ENCODE measurements at regions not wholly inside any gene's neighbourhood (a gene's known extent, or its start where the extent isn't known, plus 50 kb on each side); places are given as distances from the start of the nearest gene placed in this dataset.

- no peak for TF ChIP-seq ATF3 (IDR thresholded peaks at IDR 0.05)
These were observed 124.5 kb upstream of the FST start (continued) for GRCh38 chr5:53355931-53356330.

DNA sequence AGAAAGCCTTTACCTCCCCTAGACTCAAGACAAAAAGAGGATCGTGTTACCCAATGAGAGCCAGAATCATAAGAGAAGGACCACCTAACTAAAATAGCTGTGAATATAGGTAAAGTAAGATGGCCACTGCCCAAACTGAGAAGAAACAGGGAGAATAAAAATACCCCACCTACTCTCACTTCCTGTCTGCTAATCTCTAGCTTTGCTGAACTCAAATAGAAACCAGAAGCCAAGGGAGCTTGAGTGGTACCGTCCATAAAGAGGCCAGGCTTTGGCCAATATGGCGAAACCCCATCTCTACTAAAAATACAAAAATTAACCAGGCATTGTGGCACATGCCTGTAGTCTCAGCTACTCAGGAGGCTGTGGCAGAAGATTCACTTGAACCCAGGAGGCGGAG is 123.0 kb upstream of the FST start:
- Histone ChIP-seq H3K4me3 (ENCODE audit: low read depth in 1 of 3, low read length in 3 of 3) (no peak overlapping the region), H3K4me1 (ENCODE audit: control insufficient read depth in 4 of 4, insufficient read depth in 4 of 4, low read length in 3 of 4) (no peaks in the 10 kb centered on the region), H3K9ac (ENCODE audit: low read depth in 1 of 2, low read length in 2 of 2) (no peak overlapping the region), H3K9me3 (ENCODE audit: control insufficient read depth in 4 of 4, low read length in 3 of 4) (no peaks in the 10 kb centered on the region), H3K36me3 (ENCODE audit: control insufficient read depth in 4 of 4, insufficient read depth in 3 of 4, low read depth in 1 of 4, low read length in 3 of 4) (no peaks in the 10 kb centered on the region), H3K27ac (ENCODE audit: low read depth in 1 of 2, low read length in 2 of 2) (no peak overlapping the region), H3K27me3 (ENCODE audit: control insufficient read depth in 4 of 4, insufficient read depth in 4 of 4, low read length in 3 of 4) (no peaks in the 10 kb centered on the region)
- WGBS, result 93% methylated on average over 4 of the region's 4 CpGs
- no peak for TF ChIP-seq RXRA (IDR thresholded peaks at IDR 0.05)
- TF ChIP-seq MAX (IDR thresholded peaks at IDR 0.05), result no peak
- no peak for TF ChIP-seq TAF1 (conservative IDR thresholded peaks at IDR 0.05)
- TF ChIP-seq FOXA2 (IDR thresholded peaks at IDR 0.05), result no peak
- no peak for DNase-seq (ENCODE audit: low spot score)

- no peak overlapping the region for H3K4me3 ChIP-seq (ENCODE audit: low read depth in 1 of 3, low read length in 3 of 3)
- TF ChIP-seq FOXA1 (IDR thresholded peaks at IDR 0.05), result no peak
- TF ChIP-seq GABPA (IDR thresholded peaks at IDR 0.05 in 1 of 2, conservative IDR thresholded peaks at IDR 0.05 in 1 of 2), result no peak
- TF ChIP-seq YY1 (IDR thresholded peaks at IDR 0.05), result no peak
- TF ChIP-seq EGR1 (IDR thresholded peaks at IDR 0.05; ENCODE audit: low read depth in 2 of 2), result no peak
- TF ChIP-seq ATF3 (IDR thresholded peaks at IDR 0.05), result no peak
- no peak for TF ChIP-seq NR2F2 (IDR thresholded peaks at IDR 0.05)
- TF ChIP-seq, protein P1, sequence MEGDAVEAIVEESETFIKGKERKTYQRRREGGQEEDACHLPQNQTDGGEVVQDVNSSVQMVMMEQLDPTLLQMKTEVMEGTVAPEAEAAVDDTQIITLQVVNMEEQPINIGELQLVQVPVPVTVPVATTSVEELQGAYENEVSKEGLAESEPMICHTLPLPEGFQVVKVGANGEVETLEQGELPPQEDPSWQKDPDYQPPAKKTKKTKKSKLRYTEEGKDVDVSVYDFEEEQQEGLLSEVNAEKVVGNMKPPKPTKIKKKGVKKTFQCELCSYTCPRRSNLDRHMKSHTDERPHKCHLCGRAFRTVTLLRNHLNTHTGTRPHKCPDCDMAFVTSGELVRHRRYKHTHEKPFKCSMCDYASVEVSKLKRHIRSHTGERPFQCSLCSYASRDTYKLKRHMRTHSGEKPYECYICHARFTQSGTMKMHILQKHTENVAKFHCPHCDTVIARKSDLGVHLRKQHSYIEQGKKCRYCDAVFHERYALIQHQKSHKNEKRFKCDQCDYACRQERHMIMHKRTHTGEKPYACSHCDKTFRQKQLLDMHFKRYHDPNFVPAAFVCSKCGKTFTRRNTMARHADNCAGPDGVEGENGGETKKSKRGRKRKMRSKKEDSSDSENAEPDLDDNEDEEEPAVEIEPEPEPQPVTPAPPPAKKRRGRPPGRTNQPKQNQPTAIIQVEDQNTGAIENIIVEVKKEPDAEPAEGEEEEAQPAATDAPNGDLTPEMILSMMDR (IDR thresholded peaks at IDR 0.05; ENCODE audit: low read depth, low read length, missing input control), result no peak
- no peak for TF ChIP-seq HNF4A (conservative IDR thresholded peaks at IDR 0.05)
- TF ChIP-seq TAF1 (conservative IDR thresholded peaks at IDR 0.05), result no peak
- no peak for TF ChIP-seq RXRA (IDR thresholded peaks at IDR 0.05)
- no peak for TF ChIP-seq JUND (IDR thresholded peaks at IDR 0.05)
- no peak for TF ChIP-seq MAX (IDR thresholded peaks at IDR 0.05)
- no peak for TF ChIP-seq RAD21 (IDR thresholded peaks at IDR 0.05)
- TF ChIP-seq, protein P2, sequence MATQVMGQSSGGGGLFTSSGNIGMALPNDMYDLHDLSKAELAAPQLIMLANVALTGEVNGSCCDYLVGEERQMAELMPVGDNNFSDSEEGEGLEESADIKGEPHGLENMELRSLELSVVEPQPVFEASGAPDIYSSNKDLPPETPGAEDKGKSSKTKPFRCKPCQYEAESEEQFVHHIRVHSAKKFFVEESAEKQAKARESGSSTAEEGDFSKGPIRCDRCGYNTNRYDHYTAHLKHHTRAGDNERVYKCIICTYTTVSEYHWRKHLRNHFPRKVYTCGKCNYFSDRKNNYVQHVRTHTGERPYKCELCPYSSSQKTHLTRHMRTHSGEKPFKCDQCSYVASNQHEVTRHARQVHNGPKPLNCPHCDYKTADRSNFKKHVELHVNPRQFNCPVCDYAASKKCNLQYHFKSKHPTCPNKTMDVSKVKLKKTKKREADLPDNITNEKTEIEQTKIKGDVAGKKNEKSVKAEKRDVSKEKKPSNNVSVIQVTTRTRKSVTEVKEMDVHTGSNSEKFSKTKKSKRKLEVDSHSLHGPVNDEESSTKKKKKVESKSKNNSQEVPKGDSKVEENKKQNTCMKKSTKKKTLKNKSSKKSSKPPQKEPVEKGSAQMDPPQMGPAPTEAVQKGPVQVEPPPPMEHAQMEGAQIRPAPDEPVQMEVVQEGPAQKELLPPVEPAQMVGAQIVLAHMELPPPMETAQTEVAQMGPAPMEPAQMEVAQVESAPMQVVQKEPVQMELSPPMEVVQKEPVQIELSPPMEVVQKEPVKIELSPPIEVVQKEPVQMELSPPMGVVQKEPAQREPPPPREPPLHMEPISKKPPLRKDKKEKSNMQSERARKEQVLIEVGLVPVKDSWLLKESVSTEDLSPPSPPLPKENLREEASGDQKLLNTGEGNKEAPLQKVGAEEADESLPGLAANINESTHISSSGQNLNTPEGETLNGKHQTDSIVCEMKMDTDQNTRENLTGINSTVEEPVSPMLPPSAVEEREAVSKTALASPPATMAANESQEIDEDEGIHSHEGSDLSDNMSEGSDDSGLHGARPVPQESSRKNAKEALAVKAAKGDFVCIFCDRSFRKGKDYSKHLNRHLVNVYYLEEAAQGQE (IDR thresholded peaks at IDR 0.05), result no peak
- TF ChIP-seq HNF4G (IDR thresholded peaks at IDR 0.05), result no peak
- H3K9ac ChIP-seq (ENCODE audit: low read depth in 1 of 2, low read length in 2 of 2), result no peak overlapping the region
- H3K9me3 ChIP-seq (ENCODE audit: control insufficient read depth in 4 of 4, low read length in 3 of 4), result no peaks in the 10 kb centered on the region
- no peaks in the 10 kb centered on the region for H3K36me3 ChIP-seq (ENCODE audit: control insufficient read depth in 4 of 4, insufficient read depth in 3 of 4, low read depth in 1 of 4, low read length in 3 of 4)
- WGBS, result 58% methylated on average over 2 of the region's 2 CpGs
- no peaks in the 10 kb centered on the region for H3K4me1 ChIP-seq (ENCODE audit: control insufficient read depth in 4 of 4, insufficient read depth in 4 of 4, low read length in 3 of 4)
- no peaks in the 10 kb centered on the region for H3K27me3 ChIP-seq (ENCODE audit: control insufficient read depth in 4 of 4, insufficient read depth in 4 of 4, low read length in 3 of 4)
- H3K27ac ChIP-seq (ENCODE audit: low read depth in 1 of 2, low read length in 2 of 2), result no peak overlapping the region
- DNase-seq (ENCODE audit: low spot score), result no peak
These were observed 121.6 kb upstream of the FST start for GRCh38 chr5:53358794-53359193.

Data from liver (tissue), 8 donors.